HG03571 (cell line): ENCODE measurements at regions not wholly inside any gene's neighbourhood (a gene's known extent, or its start where the extent isn't known, plus 50 kb on each side); places are given as distances from the start of the nearest gene placed in this dataset.

Experiments used
- ATAC-seq: cut with Tn5 transposase; IDR thresholded peaks from one replicate; pipeline ENCODE4 v1.9.1; 2021; ENCODE audit not compliant: unreplicated experiment

GRCh38 chr12:92438641-92439419 is 264.0 kb upstream of the PLEKHG7 start:
- ATAC-seq: no peak

DNA sequence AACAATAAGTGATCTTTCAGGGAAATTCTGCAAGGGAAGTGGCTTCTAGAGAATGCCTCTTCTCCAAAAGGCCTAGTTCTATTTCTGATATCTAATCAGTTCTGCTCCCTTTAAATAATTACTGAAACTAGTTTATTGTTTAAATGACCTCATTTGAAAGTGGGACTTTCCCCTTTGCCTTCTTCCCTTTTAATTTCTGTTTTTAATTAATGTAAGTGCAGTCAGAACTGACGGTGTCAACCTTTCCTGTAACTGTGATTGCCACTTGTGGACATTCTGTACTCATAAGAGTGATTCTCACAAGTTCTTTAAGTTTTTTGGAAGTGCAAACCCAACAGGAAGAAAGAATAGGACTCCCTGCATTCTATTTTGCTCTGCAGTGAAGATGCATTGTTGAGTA is 265.3 kb upstream of the PLEKHG7 start:
- ATAC-seq: no peak

DNA sequence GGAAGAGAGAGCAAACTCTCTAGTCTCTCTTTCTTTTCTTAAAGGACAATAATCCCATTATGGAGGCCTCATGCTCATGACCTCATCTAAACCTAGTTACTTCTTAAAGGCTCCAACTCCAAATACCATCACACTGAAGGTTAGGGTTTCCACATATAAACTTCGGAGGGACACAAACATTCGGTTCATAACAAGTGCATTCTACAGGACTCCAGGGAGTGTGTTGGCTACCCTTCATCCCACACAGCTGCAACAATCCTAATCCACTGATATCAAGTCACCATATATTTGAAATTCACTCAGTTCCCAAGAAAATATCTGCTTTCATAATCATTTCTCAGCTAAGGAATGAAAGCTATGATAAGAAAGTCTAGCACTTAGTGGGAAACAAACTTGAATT is 265.9 kb upstream of the PLEKHG7 start:
- ATAC-seq: no peak

DNA sequence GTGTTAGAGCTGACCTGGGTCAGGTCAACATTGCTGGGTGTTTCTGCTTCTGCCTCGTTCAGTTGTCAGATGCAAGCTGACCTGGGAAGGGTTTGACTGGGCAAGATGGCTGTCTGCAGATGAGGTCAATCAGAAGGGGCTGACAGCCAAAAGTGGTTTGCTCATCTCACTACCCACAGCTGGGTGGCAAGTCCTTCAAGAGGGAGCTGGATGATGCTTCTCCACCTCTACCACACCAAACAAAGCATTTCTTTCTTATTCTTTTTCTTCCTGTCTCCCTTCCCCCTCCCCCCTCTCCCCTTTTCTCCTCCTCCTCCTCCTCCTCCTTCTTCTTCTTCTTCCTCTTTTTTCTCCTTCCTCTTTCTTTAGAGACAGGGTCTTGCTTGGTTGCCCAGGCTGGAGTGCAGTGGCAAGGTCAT is 268.2 kb upstream of the PLEKHG7 start:
- no peak for ATAC-seq

GRCh38 chr12:92432724-92433441 is 269.9 kb upstream of the PLEKHG7 start:
- ATAC-seq: peak; percentile 75

DNA sequence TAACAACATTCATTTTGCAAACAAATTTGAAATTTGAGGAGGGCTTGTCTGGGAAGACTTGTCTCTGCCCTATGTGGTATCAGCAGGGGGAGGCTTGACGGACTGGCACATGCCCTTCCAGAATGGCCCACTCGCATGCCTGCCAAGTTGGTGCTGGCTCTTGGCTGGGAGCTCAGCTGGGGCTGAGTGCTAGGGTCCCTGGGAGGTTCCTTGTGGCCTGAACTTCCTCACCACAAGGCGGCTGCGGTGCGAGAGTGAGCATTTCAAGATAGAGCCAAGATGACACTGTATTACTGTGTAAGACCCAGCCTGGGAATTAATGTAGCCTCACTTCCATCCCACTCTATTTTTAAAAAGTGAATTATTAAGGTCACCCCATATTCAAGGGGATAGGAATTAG is 271.6 kb upstream of the PLEKHG7 start:
- ATAC-seq: peak; percentile 52

- no peak for ATAC-seq
Measured at GRCh38 chr12:92426332-92426731, 276.5 kb upstream of the PLEKHG7 start.

DNA sequence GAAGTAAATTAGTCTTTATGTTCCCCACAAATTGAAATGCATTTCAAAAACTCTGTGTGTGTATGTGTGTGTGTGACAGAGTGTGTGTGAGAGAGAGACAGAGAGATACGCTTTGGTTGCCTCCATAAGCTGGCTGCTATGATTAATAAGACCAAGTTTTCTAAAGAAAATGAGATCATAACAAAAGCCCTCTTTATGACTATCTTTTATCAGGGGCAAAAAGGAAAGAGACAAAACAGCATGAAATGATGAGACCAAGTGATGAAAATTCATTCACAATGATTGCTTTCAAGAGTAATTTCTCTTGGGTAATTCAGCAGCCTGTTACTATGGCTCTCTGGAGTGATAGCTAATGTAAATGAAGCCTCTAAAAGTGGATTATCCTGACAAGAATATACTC is 277.6 kb upstream of the PLEKHG7 start:
- no peak for ATAC-seq

GRCh38 chr12:92424338-92424737 is 278.5 kb upstream of the PLEKHG7 start:
- ATAC-seq: no peak

DNA sequence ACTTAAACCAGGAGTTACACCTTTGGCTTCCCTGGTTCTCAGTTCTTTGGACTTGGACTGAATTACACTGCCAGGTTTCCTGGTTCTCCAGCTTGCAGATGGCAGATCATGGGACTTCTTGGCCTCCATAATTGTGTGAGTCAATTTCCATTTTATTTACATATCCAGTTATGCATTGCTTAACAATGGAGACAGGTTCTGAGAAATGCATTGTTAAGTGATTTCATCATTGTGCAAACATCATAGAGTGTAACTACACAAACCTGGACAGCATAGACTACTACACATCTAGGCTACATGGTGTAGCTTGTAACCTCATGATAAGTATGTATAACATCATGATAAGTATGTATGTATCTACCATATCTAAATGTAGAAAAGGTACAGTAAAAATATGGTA is 276.1 kb upstream of the BTG1 start:
- no peak for ATAC-seq

DNA sequence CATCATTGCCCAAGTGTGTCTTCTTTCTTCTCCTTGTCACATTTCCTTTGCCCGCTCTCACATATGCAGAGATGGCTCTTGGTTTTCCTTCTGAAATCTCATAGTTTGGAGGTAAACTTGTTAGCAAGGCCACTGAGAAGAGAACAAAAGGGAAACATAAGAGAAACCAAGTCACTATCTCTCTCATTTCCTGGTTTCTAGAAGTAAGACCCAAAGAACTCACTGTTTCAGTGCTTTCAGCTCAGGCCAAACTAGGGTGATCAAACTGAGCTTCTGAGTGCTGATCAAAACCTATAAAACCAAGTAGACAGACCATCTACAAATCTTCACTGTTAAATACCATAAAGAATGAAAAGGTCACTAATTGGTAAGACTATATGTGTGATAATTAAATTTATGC is 275.4 kb upstream of the BTG1 start:
- no peak for ATAC-seq

GRCh38 chr12:92419201-92419600 is 273.6 kb upstream of the BTG1 start:
- no peak for ATAC-seq

- ATAC-seq: no peak
Measured at GRCh38 chr12:92418381-92418780, 272.7 kb upstream of the BTG1 start.

GRCh38 chr12:92417373-92417772 is 271.7 kb upstream of the BTG1 start:
- no peak for ATAC-seq

GRCh38 chr12:92416385-92416812 is 270.8 kb upstream of the BTG1 start:
- no peak for ATAC-seq

DNA sequence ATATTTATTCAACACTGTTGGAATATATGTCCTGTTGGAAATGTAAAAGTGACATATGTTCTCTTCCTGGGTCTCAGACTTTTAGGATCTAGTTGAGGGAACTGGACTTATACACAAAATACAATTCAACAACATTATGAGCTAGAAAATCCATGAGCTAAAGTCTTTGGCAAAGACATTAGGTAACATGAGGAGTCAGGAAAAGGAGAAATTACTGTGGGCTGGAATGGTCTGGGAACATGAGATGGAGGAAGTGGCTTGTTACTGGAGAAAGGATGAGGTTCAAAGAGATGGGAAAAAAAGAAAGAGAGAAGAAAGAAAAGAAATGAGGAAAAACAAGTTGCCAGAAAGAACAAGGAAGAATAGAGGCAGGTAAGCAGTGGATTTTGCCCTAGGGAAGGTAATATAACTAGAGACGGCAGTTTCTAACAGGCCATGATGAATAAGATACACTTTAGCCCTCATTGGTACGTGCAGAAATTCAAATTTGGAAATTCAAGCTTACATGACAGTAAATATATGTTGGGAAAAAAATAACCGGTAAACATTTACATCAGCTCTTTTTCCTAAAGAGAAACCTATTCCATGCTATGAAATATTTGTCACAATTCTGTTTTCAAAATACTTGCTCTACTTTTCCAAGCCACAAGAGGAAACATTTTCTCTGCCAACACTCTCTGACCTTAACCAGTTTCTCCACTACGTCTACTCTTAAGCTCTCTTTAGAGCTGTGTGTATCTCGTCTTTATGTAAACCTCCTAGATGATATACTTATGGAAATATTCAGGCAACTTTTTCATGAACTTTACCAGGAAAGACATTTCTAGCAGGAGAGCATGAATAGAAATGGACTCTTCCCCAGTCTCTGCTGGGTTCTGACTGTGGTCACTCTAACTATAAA is 268.8 kb upstream of the BTG1 start:
- ATAC-seq: no peak

DNA sequence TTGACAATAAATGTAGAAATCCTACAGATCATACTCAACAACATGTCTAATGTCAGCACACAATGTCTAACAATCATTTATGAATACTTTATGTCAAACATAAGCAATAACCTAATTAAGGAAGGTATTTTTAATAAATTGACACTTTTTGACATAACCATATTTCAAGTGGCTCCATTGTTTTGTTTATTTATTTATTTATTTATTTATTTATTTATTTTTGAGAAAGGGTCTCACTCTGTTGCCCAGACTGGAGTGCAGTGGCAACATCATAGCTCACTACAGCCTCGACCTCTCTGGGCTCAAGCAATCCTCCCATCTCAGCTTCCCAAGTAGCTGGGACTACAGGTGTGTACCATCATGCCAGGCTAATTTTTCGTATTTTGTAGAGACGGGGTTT is 267.6 kb upstream of the BTG1 start:
- ATAC-seq: no peak

DNA sequence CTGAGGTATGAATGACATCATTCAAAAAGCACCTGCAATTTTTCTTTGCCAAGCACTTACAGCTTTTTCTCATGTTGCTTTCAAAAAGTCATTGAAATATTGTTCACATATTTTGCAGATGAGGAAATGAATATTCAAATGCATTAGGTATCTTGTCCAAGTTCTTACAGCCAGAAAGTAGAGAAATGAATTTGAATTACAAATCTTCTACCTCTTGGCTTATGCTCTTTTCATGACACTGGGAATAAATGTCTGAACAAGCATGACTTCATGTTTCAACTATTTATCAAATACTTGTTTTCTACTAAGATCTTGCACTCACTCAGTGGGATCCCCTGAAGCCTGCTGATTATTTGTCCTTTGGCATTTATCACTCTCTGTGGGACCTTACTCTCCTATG is 267.2 kb upstream of the BTG1 start:
- no peak for ATAC-seq

DNA sequence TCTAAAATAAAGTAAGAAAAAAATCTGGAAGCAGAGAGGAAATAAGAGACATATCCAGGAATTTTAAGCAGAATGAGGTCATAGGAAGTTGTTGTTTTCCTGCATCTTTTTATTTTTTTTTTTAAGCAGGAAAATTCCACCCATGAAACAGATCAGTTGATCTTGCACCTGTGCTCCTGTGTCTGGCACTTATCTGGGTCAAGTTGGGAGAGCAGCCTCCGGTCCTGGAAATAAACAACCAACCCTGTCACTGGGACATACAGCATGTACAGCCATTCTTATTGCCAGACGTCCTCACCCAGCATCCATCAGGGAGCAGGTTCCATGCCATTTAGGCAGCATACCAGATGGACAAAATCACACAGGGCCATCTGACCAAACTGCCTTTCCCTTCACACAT is 266.0 kb upstream of the BTG1 start:
- no peak for ATAC-seq

GRCh38 chr12:92408072-92408900 is 262.6 kb upstream of the BTG1 start:
- no peak for ATAC-seq
